NT2/D1 (cell line): ENCODE measurements at regions not wholly inside any gene's neighbourhood (a gene's known extent, or its start where the extent isn't known, plus 50 kb on each side); places are given as distances from the start of the nearest gene placed in this dataset.

Source experiments
- DNase-seq: peaks from one replicate; pipeline ENCODE4 v3.0.0-alpha.2; 2011; ENCODE audit warnings: low read depth, low spot score
- H3K27me3 ChIP-seq: 2 replicates; pipeline ENCODE4 v1.6.0; 2011; ENCODE audit warnings: mild to moderate bottlenecking; ENCODE audit not compliant: insufficient read length, insufficient read depth
- H3K36me3 ChIP-seq: 2 replicates; pipeline ENCODE4 v1.6.1; 2011; ENCODE audit warnings: mild to moderate bottlenecking, low read length, mixed read lengths; ENCODE audit not compliant: insufficient read depth, insufficient read length
- H3K4me1 ChIP-seq: 2 replicates; pipeline ENCODE4 v1.5.1; 2011; ENCODE audit not compliant: insufficient read depth, insufficient read length
- H3K4me3 ChIP-seq: 2 replicates; pipeline ENCODE4 v1.5.1; 2011; ENCODE audit warnings: low read depth; ENCODE audit not compliant: insufficient read length
- H3K9ac ChIP-seq: 2 replicates; pipeline ENCODE4 v1.6.0; 2011; ENCODE audit warnings: low read depth; ENCODE audit not compliant: insufficient read length
- H3K9me3 ChIP-seq: 2 replicates; pipeline ENCODE4 v1.5.1; 2011; ENCODE audit warnings: mild to moderate bottlenecking, low read length; ENCODE audit not compliant: insufficient read depth
- SUZ12 ChIP-seq: IDR thresholded peaks from 2 replicates; pipeline ENCODE4 v1.6.1; 2011; ENCODE audit not compliant: insufficient read length, insufficient read depth; ENCODE audit errors: extremely low read depth
- YY1 ChIP-seq: IDR thresholded peaks from 2 replicates; pipeline ENCODE4 v1.6.1; 2011; ENCODE audit not compliant: insufficient read length, insufficient read depth
- ZNF274 ChIP-seq: IDR thresholded peaks from 2 replicates; pipeline ENCODE4 v1.6.1; 2011; ENCODE audit warnings: mild to moderate bottlenecking, low read depth, low read length

DNA sequence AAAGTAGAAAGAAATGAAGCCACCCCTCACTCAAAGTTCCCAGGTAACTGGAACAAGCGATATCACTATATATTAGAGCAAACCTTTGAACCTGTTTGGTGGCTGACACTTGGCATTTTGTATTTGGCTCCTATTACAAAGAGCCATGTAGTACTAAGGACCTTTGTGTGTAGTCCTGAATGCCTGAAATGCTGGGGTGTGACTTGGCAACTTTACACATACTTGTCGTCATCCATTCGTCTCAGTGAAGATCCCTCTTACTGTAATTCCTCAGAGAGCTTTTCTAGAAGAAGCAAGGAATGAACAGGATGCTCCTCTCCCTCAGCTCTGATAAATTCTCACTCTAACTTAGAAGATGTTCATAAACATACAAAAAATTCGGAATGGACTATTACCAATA is 216.1 kb upstream of the CDIN1 start:
- TF ChIP-seq SUZ12, result no peak
- Histone ChIP-seq H3K4me1 (no peaks in the 10 kb centered on the region), H3K9ac (no peak overlapping the region), H3K4me3 (no peak overlapping the region), H3K9me3 (no peaks in the 10 kb centered on the region), H3K36me3 (no peaks in the 10 kb centered on the region), H3K27me3 (no peaks in the 10 kb centered on the region)
- DNase-seq, result no peak

DNA sequence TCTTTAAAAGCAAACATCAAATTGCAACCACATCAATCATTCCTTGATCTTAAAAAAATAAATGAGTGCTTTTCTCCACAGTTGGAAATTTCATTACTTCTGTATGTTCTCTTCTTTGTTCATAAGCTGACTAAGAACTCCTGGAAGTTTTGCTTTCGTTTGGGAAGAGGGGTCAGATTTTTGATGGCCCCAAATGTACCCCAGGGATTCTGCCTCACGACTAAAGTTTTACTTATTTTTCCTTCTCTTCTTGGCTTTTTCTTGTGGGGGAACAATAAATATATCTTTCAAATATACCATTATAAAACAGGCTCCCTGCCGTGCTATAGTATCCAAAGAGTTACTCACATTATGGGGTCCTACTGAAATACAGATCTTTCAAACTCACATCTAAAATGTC is 215.0 kb upstream of the CDIN1 start:
- no peaks in the 10 kb centered on the region for H3K4me1 ChIP-seq
- H3K9ac ChIP-seq, result no peak overlapping the region
- no peak for DNase-seq
- no peaks in the 10 kb centered on the region for H3K27me3 ChIP-seq
- H3K36me3 ChIP-seq, result no peaks in the 10 kb centered on the region
- no peak overlapping the region for H3K4me3 ChIP-seq
- H3K9me3 ChIP-seq, result no peaks in the 10 kb centered on the region
- no peak for TF ChIP-seq ZNF274
- no peak for TF ChIP-seq SUZ12
- TF ChIP-seq YY1, result no peak

GRCh38 chr15:36365963-36366362 is 213.5 kb upstream of the CDIN1 start:
- no peaks in the 10 kb centered on the region for H3K9me3 ChIP-seq
- H3K9ac ChIP-seq, result no peak overlapping the region
- TF ChIP-seq YY1 (no peak), SUZ12 (no peak), ZNF274 (no peak)
- no peaks in the 10 kb centered on the region for H3K4me1 ChIP-seq
- H3K36me3 ChIP-seq, result no peaks in the 10 kb centered on the region
- no peaks in the 10 kb centered on the region for H3K27me3 ChIP-seq
- no peak for DNase-seq
- no peak overlapping the region for H3K4me3 ChIP-seq

GRCh38 chr15:36370051-36370730 is 209.2 kb upstream of the CDIN1 start:
- no peak overlapping the region for H3K9ac ChIP-seq
- TF ChIP-seq YY1 (no peak), ZNF274 (no peak)
- no peak for DNase-seq
- H3K4me3 ChIP-seq, result no peak overlapping the region
- H3K9me3 ChIP-seq, result no peaks in the 10 kb centered on the region
- no peaks in the 10 kb centered on the region for H3K36me3 ChIP-seq
- H3K27me3 ChIP-seq, result no peaks in the 10 kb centered on the region
- H3K4me1 ChIP-seq, result no peaks in the 10 kb centered on the region

GRCh38 chr15:36370731-36371112 is 208.7 kb upstream of the CDIN1 start:
- no peaks in the 10 kb centered on the region for H3K36me3 ChIP-seq
- no peaks in the 10 kb centered on the region for H3K9me3 ChIP-seq
- no peak for DNase-seq
- H3K27me3 ChIP-seq, result no peaks in the 10 kb centered on the region
- no peak overlapping the region for H3K4me3 ChIP-seq
- TF ChIP-seq YY1 (no peak), ZNF274 (no peak), SUZ12 (no peak)
- no peaks in the 10 kb centered on the region for H3K4me1 ChIP-seq
- H3K9ac ChIP-seq, result no peak overlapping the region

DNA sequence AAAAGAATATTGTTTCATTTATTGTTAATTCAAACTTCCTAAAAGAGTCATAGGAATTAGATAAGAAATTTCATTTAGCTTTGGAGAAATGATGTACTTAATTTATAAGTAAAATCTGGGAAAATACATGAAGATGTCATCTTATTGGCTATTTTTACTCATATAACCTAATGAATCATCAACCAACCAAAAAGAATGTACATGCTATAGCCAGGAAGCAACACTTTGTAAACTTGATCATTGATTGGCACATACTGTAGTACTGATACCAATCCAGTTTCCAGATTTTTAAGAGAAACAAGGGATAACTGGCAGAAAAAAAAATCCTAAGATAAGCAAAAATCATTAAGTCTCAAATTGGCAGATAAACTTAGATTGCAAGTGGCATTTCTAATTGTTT is 207.9 kb upstream of the CDIN1 start:
- no peaks in the 10 kb centered on the region for H3K4me1 ChIP-seq
- H3K9me3 ChIP-seq, result no peaks in the 10 kb centered on the region
- no peak for DNase-seq
- H3K9ac ChIP-seq, result no peak overlapping the region
- no peak overlapping the region for H3K4me3 ChIP-seq
- H3K27me3 ChIP-seq, result no peaks in the 10 kb centered on the region
- H3K36me3 ChIP-seq, result no peaks in the 10 kb centered on the region
- TF ChIP-seq YY1 (no peak), SUZ12 (no peak), ZNF274 (no peak)

DNA sequence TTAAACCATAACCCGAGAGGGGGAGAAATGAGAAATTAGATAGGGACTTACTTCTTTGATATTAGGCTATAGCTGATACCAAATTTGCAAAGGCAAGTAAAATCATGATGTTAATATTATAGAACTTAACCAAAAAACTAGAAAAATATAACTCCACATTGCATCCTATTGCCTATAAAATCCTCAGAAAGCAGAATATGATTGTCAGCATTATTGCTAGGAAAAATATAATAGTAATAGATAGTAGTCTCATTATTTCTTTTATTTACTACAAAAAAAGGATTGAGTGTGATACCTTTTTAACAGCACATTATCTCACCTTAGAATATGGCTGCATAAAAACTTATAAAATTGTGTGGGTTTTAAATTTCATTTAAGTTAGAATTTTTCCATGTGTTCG is 206.5 kb upstream of the CDIN1 start:
- Histone ChIP-seq H3K9me3 (no peaks in the 10 kb centered on the region), H3K27me3 (no peaks in the 10 kb centered on the region), H3K9ac (no peak overlapping the region), H3K4me1 (no peaks in the 10 kb centered on the region), H3K4me3 (no peak overlapping the region), H3K36me3 (no peaks in the 10 kb centered on the region)
- no peak for TF ChIP-seq YY1
- no peak for TF ChIP-seq ZNF274
- TF ChIP-seq SUZ12, result no peak
- DNase-seq, result no peak
